ENCODE measurements at regions not wholly inside any gene's neighbourhood (a gene's known extent, or its start where the extent isn't known, plus 50 kb on each side); places are given as distances from the start of the nearest gene placed in this dataset.
"Not testable (repeated sequence)": the region's sequence is repeated elsewhere in the genome, so short reads cannot be mapped to it uniquely, and the experiment has no call there.

DNA sequence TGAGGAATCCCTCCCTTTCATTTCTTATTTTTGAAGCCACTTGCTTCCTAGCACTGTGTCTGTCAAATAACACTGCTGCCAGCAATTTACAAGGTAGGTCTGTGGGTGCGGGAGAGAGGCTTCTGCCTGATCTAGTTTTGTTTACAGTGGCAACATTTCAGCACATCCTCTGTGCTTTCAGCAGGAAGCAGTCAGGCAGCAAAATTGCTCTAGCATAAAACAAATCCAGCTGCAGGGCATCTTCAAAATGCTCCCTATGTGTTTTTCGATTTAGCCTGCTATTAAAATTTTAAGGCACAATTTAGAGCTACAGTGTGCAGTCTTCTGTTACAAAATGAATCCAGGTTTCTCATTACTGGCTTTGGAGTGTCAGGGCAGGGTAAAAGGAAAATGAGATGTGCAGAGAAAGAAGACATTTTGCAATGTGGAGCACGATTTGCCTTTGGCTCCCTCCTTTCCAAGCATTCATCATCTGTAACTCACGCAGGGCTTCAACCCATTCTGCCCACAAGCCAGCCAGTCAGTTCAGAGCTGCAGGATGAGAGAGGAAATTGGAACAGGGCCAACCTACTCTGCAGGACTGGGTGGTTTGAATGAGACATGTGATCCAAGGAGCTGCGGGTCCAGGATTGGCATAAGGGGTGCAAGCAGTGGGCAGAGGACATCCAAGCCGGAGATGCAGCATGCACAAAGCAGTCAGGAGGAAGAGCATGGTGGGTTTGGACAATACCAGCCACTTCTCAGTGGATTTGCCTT, 143.4 kb upstream of the APC start:
- FAIRE-seq: no peak
- H3K36me3 ChIP-seq (ENCODE audit: insufficient read depth, low read length): no peaks in the 10 kb centered on the region
- H3K4me2 ChIP-seq (ENCODE audit: low read length): no peak overlapping the region
- H3K4me1 ChIP-seq (ENCODE audit: insufficient read depth, low read length): no peaks in the 10 kb centered on the region
- H3K27ac ChIP-seq (ENCODE audit: low read depth, low read length): no peak overlapping the region
- no peaks in the 10 kb centered on the region for H3K79me2 ChIP-seq (ENCODE audit: insufficient read depth, low read length)
- Mint-ChIP-seq H3K27ac (ENCODE audit: unreplicated experiment) (no peak overlapping the region), H3K27me3 (ENCODE audit: low read depth, unreplicated experiment) (peaks cover 30% of the 10 kb centered on the region), H3K4me1 (ENCODE audit: low read depth, unreplicated experiment) (no peaks in the 10 kb centered on the region), H3K9me3 (ENCODE audit: unreplicated experiment) (no peaks in the 10 kb centered on the region), H3K4me3 (ENCODE audit: unreplicated experiment) (no peak overlapping the region), H3K36me3 (ENCODE audit: low read depth, unreplicated experiment) (no peaks in the 10 kb centered on the region)
- no peaks in the 10 kb centered on the region for H4K20me1 ChIP-seq (ENCODE audit: insufficient read depth, low read length)
- H3K4me3 ChIP-seq (ENCODE audit: insufficient read depth, low read depth, low read length): no peak overlapping the region
- DNase-seq (ENCODE audit: low read depth): peak; percentile 3
- H3K27me3 ChIP-seq (ENCODE audit: insufficient read depth, low read length): peaks cover 10% of the 10 kb centered on the region
- no peak overlapping the region for H3K9ac ChIP-seq (ENCODE audit: low read length)
- H3K9me3 ChIP-seq (ENCODE audit: insufficient read depth, low read depth, low read length): no peaks in the 10 kb centered on the region
- H2AFZ ChIP-seq (ENCODE audit: low read depth, low read length): no peak overlapping the region
- TF ChIP-seq, protein P1, sequence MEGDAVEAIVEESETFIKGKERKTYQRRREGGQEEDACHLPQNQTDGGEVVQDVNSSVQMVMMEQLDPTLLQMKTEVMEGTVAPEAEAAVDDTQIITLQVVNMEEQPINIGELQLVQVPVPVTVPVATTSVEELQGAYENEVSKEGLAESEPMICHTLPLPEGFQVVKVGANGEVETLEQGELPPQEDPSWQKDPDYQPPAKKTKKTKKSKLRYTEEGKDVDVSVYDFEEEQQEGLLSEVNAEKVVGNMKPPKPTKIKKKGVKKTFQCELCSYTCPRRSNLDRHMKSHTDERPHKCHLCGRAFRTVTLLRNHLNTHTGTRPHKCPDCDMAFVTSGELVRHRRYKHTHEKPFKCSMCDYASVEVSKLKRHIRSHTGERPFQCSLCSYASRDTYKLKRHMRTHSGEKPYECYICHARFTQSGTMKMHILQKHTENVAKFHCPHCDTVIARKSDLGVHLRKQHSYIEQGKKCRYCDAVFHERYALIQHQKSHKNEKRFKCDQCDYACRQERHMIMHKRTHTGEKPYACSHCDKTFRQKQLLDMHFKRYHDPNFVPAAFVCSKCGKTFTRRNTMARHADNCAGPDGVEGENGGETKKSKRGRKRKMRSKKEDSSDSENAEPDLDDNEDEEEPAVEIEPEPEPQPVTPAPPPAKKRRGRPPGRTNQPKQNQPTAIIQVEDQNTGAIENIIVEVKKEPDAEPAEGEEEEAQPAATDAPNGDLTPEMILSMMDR (IDR thresholded peaks at IDR 0.05; ENCODE audit: insufficient read depth, low read depth, low read length): no peak
- no peak for TF ChIP-seq EZH2 (IDR thresholded peaks at IDR 0.05; ENCODE audit: insufficient read depth, low read length)

DNA sequence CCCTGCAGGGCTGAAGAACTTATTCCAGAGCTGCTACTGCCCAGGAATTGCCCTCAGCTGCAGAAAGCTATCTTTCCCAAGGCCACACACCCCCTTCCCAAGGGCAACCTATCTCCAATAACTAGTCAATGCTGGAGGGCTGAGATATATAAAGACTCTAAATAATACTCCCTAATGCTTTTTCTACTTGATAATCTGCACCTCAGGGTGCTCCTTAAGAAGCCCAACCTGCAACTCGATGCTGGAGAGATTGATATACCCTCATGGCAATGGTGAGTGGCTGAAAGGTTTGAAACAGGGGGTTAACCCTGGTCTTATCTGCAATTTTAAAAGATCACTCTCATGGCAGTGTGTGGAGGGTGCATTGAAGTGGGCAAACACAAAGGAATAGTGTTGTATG, 142.7 kb upstream of the APC start:
- Histone ChIP-seq H3K9me3 (ENCODE audit: insufficient read depth, low read depth, low read length) (no peaks in the 10 kb centered on the region), H3K4me3 (ENCODE audit: insufficient read depth, low read depth, low read length) (no peak overlapping the region), H3K27ac (ENCODE audit: low read depth, low read length) (no peak overlapping the region), H2AFZ (ENCODE audit: low read depth, low read length) (no peak overlapping the region), H3K9ac (ENCODE audit: low read length) (no peak overlapping the region), H3K4me1 (ENCODE audit: insufficient read depth, low read length) (no peaks in the 10 kb centered on the region), H3K79me2 (ENCODE audit: insufficient read depth, low read length) (no peaks in the 10 kb centered on the region), H3K4me2 (ENCODE audit: low read length) (no peak overlapping the region), H3K27me3 (ENCODE audit: insufficient read depth, low read length) (peaks cover 10% of the 10 kb centered on the region), H4K20me1 (ENCODE audit: insufficient read depth, low read length) (no peaks in the 10 kb centered on the region), H3K36me3 (ENCODE audit: insufficient read depth, low read length) (no peaks in the 10 kb centered on the region)
- no peak for TF ChIP-seq EZH2 (IDR thresholded peaks at IDR 0.05; ENCODE audit: insufficient read depth, low read length)
- TF ChIP-seq, protein P1 (IDR thresholded peaks at IDR 0.05; ENCODE audit: insufficient read depth, low read depth, low read length): no peak
- Mint-ChIP-seq H3K4me1 (ENCODE audit: low read depth, unreplicated experiment) (no peaks in the 10 kb centered on the region), H3K36me3 (ENCODE audit: low read depth, unreplicated experiment) (no peaks in the 10 kb centered on the region), H3K27me3 (ENCODE audit: low read depth, unreplicated experiment) (peaks cover 30% of the 10 kb centered on the region), H3K27ac (ENCODE audit: unreplicated experiment) (no peak overlapping the region), H3K9me3 (ENCODE audit: unreplicated experiment) (no peaks in the 10 kb centered on the region), H3K4me3 (ENCODE audit: unreplicated experiment) (no peak overlapping the region)
- DNase-seq (ENCODE audit: low read depth) (no peak), FAIRE-seq (no peak)

DNA sequence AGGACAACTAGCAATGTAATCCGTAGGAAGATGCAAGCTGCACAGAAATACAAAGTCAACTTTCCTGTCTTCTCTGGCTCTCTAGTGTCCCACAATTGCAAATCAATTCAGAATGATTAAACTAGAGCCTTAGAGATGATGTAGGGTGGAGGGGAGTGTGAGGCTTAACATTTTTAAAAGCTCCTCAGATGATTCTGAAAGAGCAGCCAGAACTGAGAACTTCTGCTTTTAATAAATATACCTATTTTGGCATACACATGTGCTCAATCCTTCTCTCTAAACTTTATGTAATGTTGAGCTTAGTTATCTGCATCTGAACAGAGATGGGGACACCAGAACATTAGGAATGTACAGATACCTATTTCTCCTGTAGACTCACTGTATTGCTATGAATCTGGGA, 139.9 kb upstream of the APC start:
- H3K9me3 ChIP-seq (ENCODE audit: insufficient read depth, low read depth, low read length): no peaks in the 10 kb centered on the region
- DNase-seq (ENCODE audit: low read depth): no peak
- H3K27me3 ChIP-seq (ENCODE audit: insufficient read depth, low read length): peaks cover 10% of the 10 kb centered on the region
- H3K4me3 ChIP-seq (ENCODE audit: insufficient read depth, low read depth, low read length): no peak overlapping the region
- no peak overlapping the region for H3K4me2 ChIP-seq (ENCODE audit: low read length)
- H3K36me3 ChIP-seq (ENCODE audit: insufficient read depth, low read length): no peaks in the 10 kb centered on the region
- no peak overlapping the region for H3K27ac ChIP-seq (ENCODE audit: low read depth, low read length)
- no peaks in the 10 kb centered on the region for H4K20me1 ChIP-seq (ENCODE audit: insufficient read depth, low read length)
- peaks cover 30% of the 10 kb centered on the region for H3K27me3 Mint-ChIP-seq (ENCODE audit: low read depth, unreplicated experiment)
- H3K9me3 Mint-ChIP-seq (ENCODE audit: unreplicated experiment): no peaks in the 10 kb centered on the region
- no peak for FAIRE-seq
- H3K9ac ChIP-seq (ENCODE audit: low read length): no peak overlapping the region
- TF ChIP-seq, protein P1 (IDR thresholded peaks at IDR 0.05; ENCODE audit: insufficient read depth, low read depth, low read length): no peak
- no peak overlapping the region for H3K4me3 Mint-ChIP-seq (ENCODE audit: unreplicated experiment)
- no peak overlapping the region for H3K27ac Mint-ChIP-seq (ENCODE audit: unreplicated experiment)
- no peaks in the 10 kb centered on the region for H3K4me1 Mint-ChIP-seq (ENCODE audit: low read depth, unreplicated experiment)
- no peaks in the 10 kb centered on the region for H3K36me3 Mint-ChIP-seq (ENCODE audit: low read depth, unreplicated experiment)
- no peak overlapping the region for H2AFZ ChIP-seq (ENCODE audit: low read depth, low read length)
- no peaks in the 10 kb centered on the region for H3K79me2 ChIP-seq (ENCODE audit: insufficient read depth, low read length)
- no peaks in the 10 kb centered on the region for H3K4me1 ChIP-seq (ENCODE audit: insufficient read depth, low read length)

DNA sequence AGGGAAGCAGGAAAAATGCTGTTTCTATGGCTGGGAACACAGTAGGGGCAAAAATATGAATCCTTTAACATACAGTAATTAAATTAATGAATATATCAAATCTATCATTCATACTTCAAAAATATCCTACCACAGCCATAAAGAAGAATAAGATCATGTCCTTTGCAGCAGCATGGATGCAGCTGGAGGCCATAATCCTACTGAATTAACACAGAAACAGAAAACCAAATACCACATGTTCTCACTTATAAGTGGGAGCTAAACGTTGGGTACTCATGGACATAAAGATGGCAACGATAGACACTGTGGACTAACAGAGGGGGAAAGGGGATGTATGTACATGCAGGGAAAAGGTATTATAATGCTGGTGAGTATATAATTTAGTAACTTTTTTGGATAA, 137.2 kb upstream of the APC start:
- H3K9me3 ChIP-seq (ENCODE audit: insufficient read depth, low read depth, low read length); H3K9ac ChIP-seq (ENCODE audit: low read length); H4K20me1 ChIP-seq (ENCODE audit: insufficient read depth, low read length); H3K27ac Mint-ChIP-seq (ENCODE audit: unreplicated experiment); FAIRE-seq; H3K27ac ChIP-seq (ENCODE audit: low read depth, low read length); DNase-seq (ENCODE audit: low read depth); H3K4me1 Mint-ChIP-seq (ENCODE audit: low read depth, unreplicated experiment); H3K9me3 Mint-ChIP-seq (ENCODE audit: unreplicated experiment); H3K4me2 ChIP-seq (ENCODE audit: low read length); H3K27me3 ChIP-seq (ENCODE audit: insufficient read depth, low read length); H3K4me3 ChIP-seq (ENCODE audit: insufficient read depth, low read depth, low read length); H3K4me3 Mint-ChIP-seq (ENCODE audit: unreplicated experiment); H3K36me3 Mint-ChIP-seq (ENCODE audit: low read depth, unreplicated experiment); H3K36me3 ChIP-seq (ENCODE audit: insufficient read depth, low read length); H3K79me2 ChIP-seq (ENCODE audit: insufficient read depth, low read length); H2AFZ ChIP-seq (ENCODE audit: low read depth, low read length); H3K4me1 ChIP-seq (ENCODE audit: insufficient read depth, low read length): not testable (repeated sequence)
- H3K27me3 Mint-ChIP-seq (ENCODE audit: low read depth, unreplicated experiment): peaks cover 25% of the 10 kb centered on the region

All from astrocyte (in vitro differentiated cells and primary cell).